ENCODE measurements at regions not wholly inside any gene's neighbourhood (a gene's known extent, or its start where the extent isn't known, plus 50 kb on each side); places are given as distances from the start of the nearest gene placed in this dataset.

- FAIRE-seq = no peak
- DNase-seq (ENCODE audit: low read depth, low spot score) = no peak
- Histone ChIP-seq H3K27ac (ENCODE audit: control insufficient read depth, insufficient read depth) (no peak overlapping the region), H3K36me3 (ENCODE audit: control insufficient read depth in 2 of 2, insufficient read depth in 2 of 2, low read length in 1 of 2) (no peaks in the 10 kb centered on the region), H3K4me3 (no peak overlapping the region), H3K4me1 (ENCODE audit: control insufficient read depth, insufficient read depth, low read length) (no peaks in the 10 kb centered on the region), H3K9ac (ENCODE audit: control insufficient read depth, insufficient read depth, low read length) (no peak overlapping the region), H3K79me2 (ENCODE audit: control insufficient read depth, insufficient read depth, low read length) (no peaks in the 10 kb centered on the region), H3K27me3 (replicated peaks in 1 of 2; ENCODE audit: control insufficient read depth in 2 of 2, insufficient read depth in 2 of 2, low read length in 1 of 2) (no peaks in the 10 kb centered on the region; a peak in 1 of 4 replicates), H4K20me1 (ENCODE audit: control insufficient read depth, insufficient read depth) (no peaks in the 10 kb centered on the region), H3K9me3 (replicated peaks; ENCODE audit: control insufficient read depth, insufficient read depth, low read length) (no peaks in the 10 kb centered on the region), H3K4me2 (ENCODE audit: control insufficient read depth, insufficient read depth) (no peak overlapping the region), H2AFZ (ENCODE audit: control insufficient read depth, low read depth, low read length) (no peak overlapping the region)
- ChIA-PET CTCF (interaction anchor here (1.0 kb wide), 1 partner anchor 302 kb away, joined by 3 read pairs; no protein-coding TSS in a partner anchor), POLR2A (no interaction called here), SMC1A (ENCODE audit: uncharacterized antibody, unreplicated experiment) (no interaction called here), RAD21 (ENCODE audit: unreplicated experiment) (no interaction called here)
- intact Hi-C loops (cut with micrococcal nuclease; ENCODE audit: unreplicated experiment) = no loop called here
- ATAC-seq = no peak
- BruUV-seq (replicated peaks) = no TSS peak
- in situ Hi-C loops (cut with MboI) = no loop called here
- TF ChIP-seq ZBTB4 (CRISPR knock-in tag; IDR thresholded peaks at IDR 0.05) (no peak), NFXL1 (IDR thresholded peaks at IDR 0.05; ENCODE audit: borderline replicate concordance) (no peak), CEBPZ (IDR thresholded peaks at IDR 0.05; ENCODE audit: low read depth, low read length) (no peak), NR2C1 (IDR thresholded peaks at IDR 0.05) (no peak), ZNF274 (IDR thresholded peaks at IDR 0.05; ENCODE audit: insufficient read depth, insufficient read length) (no peak), CHD4 (IDR thresholded peaks at IDR 0.05) (no peak), STAT3 (IDR thresholded peaks at IDR 0.05; ENCODE audit: low read depth, low read length) (no peak), CTCF (IDR thresholded peaks at IDR 0.05 in 2 of 3, conservative IDR thresholded peaks at IDR 0.05 in 1 of 3; ENCODE audit: control insufficient read depth in 2 of 3, extremely low read depth in 1 of 3, insufficient read depth in 1 of 3, low read depth in 3 of 3, low read length in 3 of 3) (no peak), TARDBP (IDR thresholded peaks at IDR 0.05; ENCODE audit: borderline replicate concordance) (no peak), ZZZ3 (IDR thresholded peaks at IDR 0.05; ENCODE audit: control insufficient read depth, insufficient read length, low read depth) (no peak), ZNF24 (IDR thresholded peaks at IDR 0.05) (no peak), MEF2B (IDR thresholded peaks at IDR 0.05; ENCODE audit: partially characterized antibody, poor library complexity, severe bottlenecking) (no peak), USF1 (IDR thresholded peaks at IDR 0.05; ENCODE audit: borderline replicate concordance, extremely low read length, insufficient read depth, low read depth, low read length) (no peak), ZBED1 (IDR thresholded peaks at IDR 0.05; ENCODE audit: borderline replicate concordance) (no peak), PBX3 (IDR thresholded peaks at IDR 0.05; ENCODE audit: insufficient replicate concordance, low read depth, low read length) (no peak)
These were observed 90.9 kb downstream of the EFNB1 start for GRCh38 chrX:68919707-68920106.

Measured in GM12878 (cell line).